K562 (cell line): ENCODE measurements at regions not wholly inside any gene's neighbourhood (a gene's known extent, or its start where the extent isn't known, plus 50 kb on each side); places are given as distances from the start of the nearest gene placed in this dataset.

Experiments used
- ARNT ChIP-seq, 2 experiments: fragments of 450-650 bp; IDR thresholded peaks; 2 replicates each; pipeline ENCODE4 v1.6.1; 2016; ENCODE audit warnings: mild to moderate bottlenecking in 1 of 2
- ELF2 ChIP-seq: fragments of 250-450 bp; sonication (Bioruptor Pico); IDR thresholded peaks from 2 replicates; pipeline ENCODE4 v1.5.0; 2021; ENCODE audit warnings: mild to moderate bottlenecking
- ESRRA ChIP-seq: fragments of 450-650 bp; IDR thresholded peaks from 2 replicates; pipeline ENCODE4 v1.6.1; 2014; ENCODE audit warnings: low read depth, mild to moderate bottlenecking, moderate library complexity, borderline replicate concordance
- HLTF ChIP-seq: fragments of 450-650 bp; IDR thresholded peaks from 2 replicates; pipeline ENCODE4 v1.6.1; 2016
- HNRNPK ChIP-seq: fragments of 200-400 bp; formaldehyde crosslinking; IDR thresholded peaks from one replicate; pipeline ENCODE4 v1.6.1; 2018; ENCODE audit warnings: mild to moderate bottlenecking, low read depth, low read length; ENCODE audit not compliant: poor library complexity, severe bottlenecking
- MAZ ChIP-seq, 2 experiments: fragments of 450-650 bp in 1 of 2; sonication (generic) in 1 of 2; formaldehyde crosslinking; IDR thresholded peaks in 1 of 2; conservative IDR thresholded peaks in 1 of 2; 2 replicates each; pipeline versions ENCODE4 v1.4.0 to v1.5.0; 2020; ENCODE audit warnings: mild to moderate bottlenecking in 1 of 2, missing genetic modification reagents in 1 of 2
- MCM2 ChIP-seq: fragments of 450-650 bp; IDR thresholded peaks from 2 replicates; pipeline ENCODE4 v1.6.1; 2017; ENCODE audit warnings: low read depth, mild to moderate bottlenecking
- MCM5 ChIP-seq: fragments of 450-650 bp; IDR thresholded peaks from 2 replicates; pipeline ENCODE4 v1.6.1; 2016; ENCODE audit warnings: low read depth
- MCM7 ChIP-seq, 2 experiments: fragments of 450-650 bp; IDR thresholded peaks; 2 replicates each; pipeline ENCODE4 v1.6.1; 2016 to 2018
- POLR2A ChIP-seq: fragments of 450-650 bp; conservative IDR thresholded peaks from 2 replicates; pipeline ENCODE4 v1.6.1; 2016
- SMARCB1 ChIP-seq: IDR thresholded peaks from 2 replicates; pipeline ENCODE4 v1.6.1; 2011; ENCODE audit warnings: improper control_type of control experiment, low read depth; ENCODE audit not compliant: insufficient read length
- TAF9B ChIP-seq: fragments of 450-650 bp; IDR thresholded peaks from 2 replicates; pipeline ENCODE4 v1.6.1; 2018; ENCODE audit warnings: mild to moderate bottlenecking; ENCODE audit not compliant: partially characterized antibody
- ZBTB26 ChIP-seq: fragments of 450-650 bp; formaldehyde crosslinking; IDR thresholded peaks from 2 replicates; pipeline ENCODE4 v1.4.0; 2022; ENCODE audit warnings: missing genetic modification characterization
- ZNF165 ChIP-seq: fragments of 250-450 bp; sonication (Bioruptor Pico); IDR thresholded peaks from 2 replicates; pipeline ENCODE4 v1.4.0; 2020; ENCODE audit warnings: borderline replicate concordance
- ZNF175 ChIP-seq: fragments of 200-800 bp; sonication (Bioruptor generic); IDR thresholded peaks from 2 replicates; pipeline ENCODE4 v1.6.1; 2016; ENCODE audit warnings: low read depth, mild to moderate bottlenecking, missing genetic modification characterization, missing compliant biosample characterization
- ZNF830 ChIP-seq: fragments of 250-450 bp; sonication (Bioruptor Pico); IDR thresholded peaks from 2 replicates; pipeline ENCODE4 v1.5.0; 2021; ENCODE audit warnings: mild to moderate bottlenecking
- TF ChIP-seq, protein P1 (sequence below): sonication (generic); formaldehyde crosslinking; IDR thresholded peaks from 2 replicates; pipeline ENCODE4 v1.8.0; 2022; ENCODE audit warnings: mild to moderate bottlenecking, low read depth, missing genetic modification reagents
- TF ChIP-seq, protein P2 (sequence below): fragments of 450-650 bp; IDR thresholded peaks from 2 replicates; pipeline ENCODE4 v1.6.1; 2016; ENCODE audit warnings: borderline replicate concordance
- TF ChIP-seq, protein P3 (sequence below): fragments of 250-450 bp; sonication (Bioruptor Pico); IDR thresholded peaks from 2 replicates; pipeline ENCODE4 v1.4.0; 2020; ENCODE audit warnings: borderline replicate concordance
- TF ChIP-seq, protein P4 (sequence below), 2 experiments: IDR thresholded peaks; 2 replicates each; pipeline ENCODE4 v1.6.1; 2012; ENCODE audit warnings: improper control_type of control experiment in 2 of 2, low read depth in 2 of 2, low read length in 2 of 2, borderline replicate concordance in 1 of 2

DNA sequence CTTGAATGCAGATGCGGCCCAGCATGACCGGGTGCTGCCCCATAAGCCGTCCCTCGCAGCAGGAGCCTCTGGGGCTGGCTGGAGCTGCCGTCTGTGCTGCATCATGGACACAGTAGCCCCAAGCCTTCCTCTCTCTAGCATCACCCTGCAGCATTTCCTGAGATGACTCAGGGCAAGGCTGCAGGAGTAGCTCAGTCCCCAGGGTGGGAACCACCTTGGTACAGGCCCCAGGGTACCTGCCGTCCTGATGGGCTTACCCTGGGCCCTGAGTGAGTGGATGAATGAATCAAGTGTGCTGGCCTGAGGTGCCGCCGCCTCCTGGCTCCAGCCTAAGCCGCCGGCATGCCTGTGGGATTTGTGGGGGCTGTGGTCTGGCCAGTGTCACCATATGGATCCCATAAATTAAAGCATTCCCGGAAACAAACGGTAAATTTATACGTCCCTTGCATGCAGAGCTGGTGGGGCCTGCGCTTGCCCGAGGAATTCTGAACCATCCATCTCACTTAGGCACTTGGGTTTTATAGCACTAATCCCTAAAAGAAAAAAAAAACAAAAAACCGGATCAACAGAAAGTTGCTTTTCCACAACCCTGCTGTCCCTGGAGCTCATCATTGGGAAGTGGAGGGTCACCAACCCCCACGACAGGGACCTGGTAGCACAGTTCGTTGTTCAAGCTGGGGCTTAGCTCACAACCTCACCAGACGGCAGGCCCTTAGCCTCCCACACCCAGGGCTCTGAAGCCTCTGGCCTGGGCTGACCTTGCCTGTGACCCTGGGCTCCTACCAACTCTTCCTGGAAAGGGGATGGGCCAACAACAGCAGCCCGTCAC, 242.6 kb upstream of the CIBAR2 start (continued):
- TF ChIP-seq, protein P1, sequence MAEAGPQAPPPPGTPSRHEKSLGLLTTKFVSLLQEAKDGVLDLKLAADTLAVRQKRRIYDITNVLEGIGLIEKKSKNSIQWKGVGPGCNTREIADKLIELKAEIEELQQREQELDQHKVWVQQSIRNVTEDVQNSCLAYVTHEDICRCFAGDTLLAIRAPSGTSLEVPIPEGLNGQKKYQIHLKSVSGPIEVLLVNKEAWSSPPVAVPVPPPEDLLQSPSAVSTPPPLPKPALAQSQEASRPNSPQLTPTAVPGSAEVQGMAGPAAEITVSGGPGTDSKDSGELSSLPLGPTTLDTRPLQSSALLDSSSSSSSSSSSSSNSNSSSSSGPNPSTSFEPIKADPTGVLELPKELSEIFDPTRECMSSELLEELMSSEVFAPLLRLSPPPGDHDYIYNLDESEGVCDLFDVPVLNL (CRISPR knock-in tag) = 0 out of 2 replicates have a peak, but pooled peaks have one; percentile 28
- TF ChIP-seq ARNT (IDR thresholded peaks at IDR 0.05) = peak in 1 of 2 experiments; percentile 78; a peak in 2 of 4 replicates
- no peak for TF ChIP-seq MCM5
- TF ChIP-seq ZBTB26 (CRISPR knock-in tag) = no peak
- TF ChIP-seq SMARCB1 = no peak
- TF ChIP-seq, protein P2, sequence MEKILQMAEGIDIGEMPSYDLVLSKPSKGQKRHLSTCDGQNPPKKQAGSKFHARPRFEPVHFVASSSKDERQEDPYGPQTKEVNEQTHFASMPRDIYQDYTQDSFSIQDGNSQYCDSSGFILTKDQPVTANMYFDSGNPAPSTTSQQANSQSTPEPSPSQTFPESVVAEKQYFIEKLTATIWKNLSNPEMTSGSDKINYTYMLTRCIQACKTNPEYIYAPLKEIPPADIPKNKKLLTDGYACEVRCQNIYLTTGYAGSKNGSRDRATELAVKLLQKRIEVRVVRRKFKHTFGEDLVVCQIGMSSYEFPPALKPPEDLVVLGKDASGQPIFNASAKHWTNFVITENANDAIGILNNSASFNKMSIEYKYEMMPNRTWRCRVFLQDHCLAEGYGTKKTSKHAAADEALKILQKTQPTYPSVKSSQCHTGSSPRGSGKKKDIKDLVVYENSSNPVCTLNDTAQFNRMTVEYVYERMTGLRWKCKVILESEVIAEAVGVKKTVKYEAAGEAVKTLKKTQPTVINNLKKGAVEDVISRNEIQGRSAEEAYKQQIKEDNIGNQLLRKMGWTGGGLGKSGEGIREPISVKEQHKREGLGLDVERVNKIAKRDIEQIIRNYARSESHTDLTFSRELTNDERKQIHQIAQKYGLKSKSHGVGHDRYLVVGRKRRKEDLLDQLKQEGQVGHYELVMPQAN = no peak
- peak; percentile 100 for TF ChIP-seq ESRRA
- no peak for TF ChIP-seq HLTF
- no peak for TF ChIP-seq HNRNPK
- peak; percentile 32; the same call in 1 of the 2 replicates for TF ChIP-seq ZNF175 (CRISPR knock-in tag)
- TF ChIP-seq ELF2 (CRISPR knock-in tag) = no peak
- TF ChIP-seq MCM7 (IDR thresholded peaks at IDR 0.05) = no peak
- TF ChIP-seq, protein P3, sequence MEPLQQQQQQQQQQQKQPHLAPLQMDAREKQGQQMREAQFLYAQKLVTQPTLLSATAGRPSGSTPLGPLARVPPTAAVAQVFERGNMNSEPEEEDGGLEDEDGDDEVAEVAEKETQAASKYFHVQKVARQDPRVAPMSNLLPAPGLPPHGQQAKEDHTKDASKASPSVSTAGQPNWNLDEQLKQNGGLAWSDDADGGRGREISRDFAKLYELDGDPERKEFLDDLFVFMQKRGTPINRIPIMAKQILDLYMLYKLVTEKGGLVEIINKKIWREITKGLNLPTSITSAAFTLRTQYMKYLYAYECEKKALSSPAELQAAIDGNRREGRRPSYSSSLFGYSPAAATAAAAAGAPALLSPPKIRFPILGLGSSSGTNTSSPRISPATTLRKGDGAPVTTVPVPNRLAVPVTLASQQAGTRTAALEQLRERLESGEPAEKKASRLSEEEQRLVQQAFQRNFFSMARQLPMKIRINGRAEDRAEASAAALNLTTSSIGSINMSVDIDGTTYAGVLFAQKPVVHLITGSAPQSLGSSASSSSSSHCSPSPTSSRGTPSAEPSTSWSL (CRISPR knock-in tag) = no peak
- TF ChIP-seq, protein P4, sequence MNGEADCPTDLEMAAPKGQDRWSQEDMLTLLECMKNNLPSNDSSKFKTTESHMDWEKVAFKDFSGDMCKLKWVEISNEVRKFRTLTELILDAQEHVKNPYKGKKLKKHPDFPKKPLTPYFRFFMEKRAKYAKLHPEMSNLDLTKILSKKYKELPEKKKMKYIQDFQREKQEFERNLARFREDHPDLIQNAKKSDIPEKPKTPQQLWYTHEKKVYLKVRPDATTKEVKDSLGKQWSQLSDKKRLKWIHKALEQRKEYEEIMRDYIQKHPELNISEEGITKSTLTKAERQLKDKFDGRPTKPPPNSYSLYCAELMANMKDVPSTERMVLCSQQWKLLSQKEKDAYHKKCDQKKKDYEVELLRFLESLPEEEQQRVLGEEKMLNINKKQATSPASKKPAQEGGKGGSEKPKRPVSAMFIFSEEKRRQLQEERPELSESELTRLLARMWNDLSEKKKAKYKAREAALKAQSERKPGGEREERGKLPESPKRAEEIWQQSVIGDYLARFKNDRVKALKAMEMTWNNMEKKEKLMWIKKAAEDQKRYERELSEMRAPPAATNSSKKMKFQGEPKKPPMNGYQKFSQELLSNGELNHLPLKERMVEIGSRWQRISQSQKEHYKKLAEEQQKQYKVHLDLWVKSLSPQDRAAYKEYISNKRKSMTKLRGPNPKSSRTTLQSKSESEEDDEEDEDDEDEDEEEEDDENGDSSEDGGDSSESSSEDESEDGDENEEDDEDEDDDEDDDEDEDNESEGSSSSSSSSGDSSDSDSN (IDR thresholded peaks at IDR 0.05; ENCODE audit: borderline replicate concordance in 1 of 2, low read depth in 2 of 2, low read length in 2 of 2) = peak; percentile 70 to 94; a peak in 3 of 4 replicates
- TF ChIP-seq TAF9B = no peak
- TF ChIP-seq ZNF165 = no peak
- TF ChIP-seq POLR2A = peak; percentile 40; the same call in 1 of the 2 replicates
- no peak for TF ChIP-seq ZNF830 (CRISPR knock-in tag)
- TF ChIP-seq MAZ (CRISPR knock-in tag; conservative IDR thresholded peaks at IDR 0.05 in 1 of 2, IDR thresholded peaks at IDR 0.05 in 1 of 2) = peak in 1 of 2 experiments; percentile 77; a peak in 1 of 4 replicates
- TF ChIP-seq MCM2 = no peak
